HG03095 (cell line): ENCODE measurements at regions not wholly inside any gene's neighbourhood (a gene's known extent, or its start where the extent isn't known, plus 50 kb on each side); places are given as distances from the start of the nearest gene placed in this dataset.

ENCODE experiments used
- ATAC-seq: cut with Tn5 transposase; IDR thresholded peaks from one replicate; pipeline ENCODE4 v1.9.1; 2021; ENCODE audit warnings: moderate library complexity; ENCODE audit not compliant: unreplicated experiment

- ATAC-seq = no peak
Measured at GRCh38 chr6:14252271-14252850, 134.8 kb downstream of the CD83 start.

GRCh38 chr6:14254505-14254904 lies 136.9 kb downstream of the CD83 start:
- ATAC-seq = peak; percentile 94

GRCh38 chr6:14255916-14256315 lies 138.3 kb downstream of the CD83 start:
- ATAC-seq = no peak

- ATAC-seq = no peak
Measured at GRCh38 chr6:14258117-14258516, 140.5 kb downstream of the CD83 start.

GRCh38 chr6:14258695-14259593 lies 141.4 kb downstream of the CD83 start:
- ATAC-seq = no peak

- no peak for ATAC-seq
Measured at GRCh38 chr6:14259594-14260152, 142.1 kb downstream of the CD83 start.

- no peak for ATAC-seq
Measured at GRCh38 chr6:14260839-14261238, 143.3 kb downstream of the CD83 start.

GRCh38 chr6:14263881-14264424 lies 146.4 kb downstream of the CD83 start:
- ATAC-seq = no peak

GRCh38 chr6:14265049-14266021 lies 147.8 kb downstream of the CD83 start:
- no peak for ATAC-seq

GRCh38 chr6:14266266-14266665 lies 148.7 kb downstream of the CD83 start:
- no peak for ATAC-seq

- no peak for ATAC-seq
Measured at GRCh38 chr6:14267885-14268660, 150.5 kb downstream of the CD83 start.

- ATAC-seq = no peak
Measured at GRCh38 chr6:14269436-14269835, 151.9 kb downstream of the CD83 start.

- no peak for ATAC-seq
Measured at GRCh38 chr6:14270142-14270893, 152.7 kb downstream of the CD83 start.

GRCh38 chr6:14270925-14271788 lies 153.6 kb downstream of the CD83 start:
- no peak for ATAC-seq

GRCh38 chr6:14271789-14272736 lies 154.5 kb downstream of the CD83 start:
- no peak for ATAC-seq

GRCh38 chr6:14272737-14273085 lies 155.1 kb downstream of the CD83 start:
- no peak for ATAC-seq

GRCh38 chr6:14273191-14273590 lies 155.6 kb downstream of the CD83 start:
- ATAC-seq = no peak
